ENCODE measurements at regions not wholly inside any gene's neighbourhood (a gene's known extent, or its start where the extent isn't known, plus 50 kb on each side); places are given as distances from the start of the nearest gene placed in this dataset.
A peak's percentile ranks its signal among the peaks of the same experiment; 100 is the strongest.
"Not testable (repeated sequence)": the region's sequence is repeated elsewhere in the genome, so short reads cannot be mapped to it uniquely, and the experiment has no call there.

- ATAC-seq; DNase-seq; intact Hi-C loops (cut with DNase I, micrococcal nuclease): not testable (repeated sequence)
These were observed 1711.3 kb downstream of the KHDRBS2 start for GRCh38 chr6:60574723-60575122.

- intact Hi-C loops (cut with DNase I, micrococcal nuclease) = not testable (repeated sequence)
- DNase-seq (peak; percentile 24 to 29), ATAC-seq (peak; percentile 68)
These were observed 1713.4 kb downstream of the KHDRBS2 start for GRCh38 chr6:60572607-60573006.

GRCh38 chr6:60571293-60572016, 1714.6 kb downstream of the KHDRBS2 start:
- intact Hi-C loops (cut with DNase I, micrococcal nuclease); DNase-seq; ATAC-seq: not testable (repeated sequence)

- intact Hi-C loops (cut with DNase I, micrococcal nuclease); ATAC-seq; DNase-seq: not testable (repeated sequence)
These were observed 1715.4 kb downstream of the KHDRBS2 start for GRCh38 chr6:60570599-60570998.

- intact Hi-C loops (cut with DNase I, micrococcal nuclease); ATAC-seq; DNase-seq: not testable (repeated sequence)
These were observed 1718.4 kb downstream of the KHDRBS2 start for GRCh38 chr6:60567447-60568187.

GRCh38 chr6:60566387-60566786, 1719.6 kb downstream of the KHDRBS2 start:
- DNase-seq; intact Hi-C loops (cut with DNase I, micrococcal nuclease); ATAC-seq: not testable (repeated sequence)

GRCh38 chr6:60559702-60560101, 1726.3 kb downstream of the KHDRBS2 start:
- ATAC-seq; DNase-seq; intact Hi-C loops (cut with DNase I, micrococcal nuclease): not testable (repeated sequence)

- DNase-seq; ATAC-seq; intact Hi-C loops (cut with DNase I, micrococcal nuclease): not testable (repeated sequence)
These were observed 1738.7 kb downstream of the KHDRBS2 start for GRCh38 chr6:60547340-60547739.

GRCh38 chr6:60524770-60525169, 1761.3 kb downstream of the KHDRBS2 start:
- DNase-seq, ATAC-seq: not testable (repeated sequence)

GRCh38 chr6:60477747-60478146, 1808.3 kb downstream of the KHDRBS2 start:
- intact Hi-C loops (cut with DNase I, micrococcal nuclease); DNase-seq; ATAC-seq: not testable (repeated sequence)

More at GRCh38 chr6:60524770-60525169, 1761.3 kb downstream of the KHDRBS2 start:
- intact Hi-C loops (cut with DNase I, micrococcal nuclease) = not testable (repeated sequence)

- ATAC-seq; intact Hi-C loops (cut with DNase I, micrococcal nuclease); DNase-seq: not testable (repeated sequence)
These were observed 1812.2 kb downstream of the KHDRBS2 start for GRCh38 chr6:60473805-60474204.

- DNase-seq; intact Hi-C loops (cut with DNase I, micrococcal nuclease); ATAC-seq: not testable (repeated sequence)
These were observed 1814.6 kb downstream of the KHDRBS2 start for GRCh38 chr6:60471426-60471825.

- ATAC-seq; DNase-seq; intact Hi-C loops (cut with DNase I, micrococcal nuclease): not testable (repeated sequence)
These were observed 1835.6 kb downstream of the KHDRBS2 start for GRCh38 chr6:60450428-60450827.

GRCh38 chr6:60444532-60444931, 1841.5 kb downstream of the KHDRBS2 start:
- intact Hi-C loops (cut with DNase I, micrococcal nuclease); ATAC-seq; DNase-seq: not testable (repeated sequence)

GRCh38 chr6:60439709-60440108, 1846.3 kb downstream of the KHDRBS2 start:
- ATAC-seq; intact Hi-C loops (cut with DNase I, micrococcal nuclease): not testable (repeated sequence)

GRCh38 chr6:60422691-60423090, 1863.3 kb downstream of the KHDRBS2 start:
- DNase-seq; intact Hi-C loops (cut with DNase I, micrococcal nuclease); ATAC-seq: not testable (repeated sequence)

More at GRCh38 chr6:60439709-60440108, 1846.3 kb downstream of the KHDRBS2 start:
- DNase-seq = not testable (repeated sequence)

GRCh38 chr6:60416118-60416517, 1869.9 kb downstream of the KHDRBS2 start:
- intact Hi-C loops (cut with DNase I, micrococcal nuclease); ATAC-seq; DNase-seq: not testable (repeated sequence)

- intact Hi-C loops (cut with DNase I, micrococcal nuclease); ATAC-seq; DNase-seq: not testable (repeated sequence)
These were observed 1877.3 kb downstream of the KHDRBS2 start for GRCh38 chr6:60408747-60409146.

GRCh38 chr6:60403268-60403667, 1882.8 kb downstream of the KHDRBS2 start:
- DNase-seq; intact Hi-C loops (cut with DNase I, micrococcal nuclease); ATAC-seq: not testable (repeated sequence)

Data from left colon (tissue), 2 donors.